ENCODE measurements at regions not wholly inside any gene's neighbourhood (a gene's known extent, or its start where the extent isn't known, plus 50 kb on each side); places are given as distances from the start of the nearest gene placed in this dataset.

- no peak overlapping the region for H3K27ac ChIP-seq (ENCODE audit: low read depth, low read length)
- no peaks in the 10 kb centered on the region for H3K27me3 ChIP-seq (replicated peaks in 1 of 4; ENCODE audit: control insufficient read depth in 3 of 4, extremely low read depth in 1 of 4, insufficient read depth in 3 of 4, low read length in 3 of 4)
- no peak overlapping the region for H3K4me2 ChIP-seq (ENCODE audit: insufficient read depth in 1 of 2, low read depth in 2 of 2, low read length in 2 of 2)
- H3K79me1 ChIP-seq (ENCODE audit: low read depth, low read length), result no peaks in the 10 kb centered on the region
- no peak overlapping the region for H3K4me3 ChIP-seq (ENCODE audit: extremely low read depth in 1 of 4, insufficient read depth in 2 of 4, low read depth in 3 of 4, low read length in 4 of 4)
- no peak overlapping the region for H3K9ac ChIP-seq (replicated peaks in 1 of 4; ENCODE audit: extremely low read depth in 1 of 4, low read depth in 3 of 4, low read length in 3 of 4)
- H4K5ac ChIP-seq (ENCODE audit: insufficient read length, low read depth, low read length), result no peak overlapping the region
- DNase-seq (ENCODE audit: low read depth in 1 of 2, low spot score in 2 of 2) (no peak), FAIRE-seq (no peak)
- no peaks in the 10 kb centered on the region for H4K20me1 ChIP-seq (replicated peaks in 1 of 2; ENCODE audit: control insufficient read depth in 1 of 2, insufficient read depth in 2 of 2, low read length in 2 of 2)
- H3K18ac ChIP-seq (ENCODE audit: extremely low read depth, low read length), result no peak overlapping the region
- H4K8ac ChIP-seq (ENCODE audit: extremely low read depth, insufficient read depth, low read length), result no peak overlapping the region
- 96% methylated on average over 6 of the region's 6 CpGs; no CpG with 5 or more reads in 1 of the 2 experiments for WGBS, 2 experiments (ENCODE audit: extremely low coverage in 1 of 2, insufficient coverage in 1 of 2, insufficient read length in 1 of 2, insufficient replicate concordance in 2 of 2, low coverage in 1 of 2, low lambda C conversion rate in 2 of 2, missing lambda C conversion rate in 1 of 2)
- H4K91ac ChIP-seq (replicated peaks; ENCODE audit: insufficient read length, low read length), result no peak overlapping the region
- H2BK5ac ChIP-seq (ENCODE audit: low read depth, low read length), result no peak overlapping the region
- no peak overlapping the region for H3K56ac ChIP-seq (replicated peaks; ENCODE audit: insufficient read length, low read depth, low read length)
- CTCF ChIA-PET (ENCODE audit: partially characterized antibody), result no interaction called here
- H3K23me2 ChIP-seq (ENCODE audit: low read depth, low read length), result no peaks in the 10 kb centered on the region
- H3K9me3 ChIP-seq (ENCODE audit: insufficient read depth in 2 of 2, low read depth in 1 of 2, low read length in 1 of 2), result no peaks in the 10 kb centered on the region; a peak in 1 of 4 replicates
- no peak overlapping the region for H3K14ac ChIP-seq (ENCODE audit: insufficient read length)
- no peaks in the 10 kb centered on the region for H3K36me3 ChIP-seq (ENCODE audit: control insufficient read depth in 2 of 4, insufficient read depth in 4 of 4, low read length in 3 of 4)
- H2BK20ac ChIP-seq (ENCODE audit: low read length), result no peak overlapping the region
- no peak overlapping the region for H3K23ac ChIP-seq (ENCODE audit: insufficient read length)
- no peak overlapping the region for H2AK5ac ChIP-seq (ENCODE audit: low read depth, low read length)
- no peak overlapping the region for H2AFZ ChIP-seq (ENCODE audit: low read length)
- no peak overlapping the region for H2BK12ac ChIP-seq (ENCODE audit: low read depth, low read length)
- POLR2A ChIA-PET (ENCODE audit: partially characterized antibody), result no interaction called here
- H2BK15ac ChIP-seq (ENCODE audit: low read length), result no peak overlapping the region
- H3K4me1 ChIP-seq (replicated peaks in 1 of 4; ENCODE audit: control insufficient read depth in 3 of 4, insufficient read depth in 4 of 4, low read length in 3 of 4), result no peaks in the 10 kb centered on the region
- H2BK120ac ChIP-seq (replicated peaks; ENCODE audit: low read depth, low read length), result no peak overlapping the region
- H3K79me2 ChIP-seq (ENCODE audit: control insufficient read depth in 1 of 2, insufficient read depth in 2 of 2, low read length in 2 of 2), result no peaks in the 10 kb centered on the region
- no peak overlapping the region for H3K4ac ChIP-seq (replicated peaks; ENCODE audit: insufficient read length, low read depth, low read length)
- no peak for TF ChIP-seq ATF2 (IDR thresholded peaks at IDR 0.05; ENCODE audit: low read length)
- TF ChIP-seq TEAD4 (IDR thresholded peaks at IDR 0.05; ENCODE audit: low read depth, low read length), result no peak
- TF ChIP-seq SP1 (IDR thresholded peaks at IDR 0.05; ENCODE audit: low read depth, low read length), result no peak
- no peak for TF ChIP-seq SIX5 (IDR thresholded peaks at IDR 0.05; ENCODE audit: low read depth, low read length)
- TF ChIP-seq ASH2L (IDR thresholded peaks at IDR 0.05; ENCODE audit: low read length), result no peak
- no peak for TF ChIP-seq HDAC2 (IDR thresholded peaks at IDR 0.05; ENCODE audit: borderline replicate concordance in 1 of 2, low read depth in 2 of 2, low read length in 2 of 2)
- TF ChIP-seq CTCF (IDR thresholded peaks at IDR 0.05; ENCODE audit: control extremely low read depth in 1 of 3, insufficient read depth in 1 of 3, low read depth in 1 of 3, low read length in 3 of 3), result no peak
- no peak for TF ChIP-seq YY1 (IDR thresholded peaks at IDR 0.05; ENCODE audit: low read depth, low read length)
- TF ChIP-seq TAF1 (IDR thresholded peaks at IDR 0.05; ENCODE audit: low read depth, low read length), result no peak
Measured at GRCh38 chr3:26438981-26439884, 183.3 kb upstream of the LRRC3B start.
